ENCODE measurements at regions not wholly inside any gene's neighbourhood (a gene's known extent, or its start where the extent isn't known, plus 50 kb on each side); places are given as distances from the start of the nearest gene placed in this dataset.

- DNase-seq (ENCODE audit: low read depth in 2 of 2): no peak
Measured at GRCh38 chr15:25563596-25563995, 124.8 kb upstream of the UBE3A start.

GRCh38 chr15:25557926-25558325 lies 119.1 kb upstream of the UBE3A start:
- no peak for DNase-seq (ENCODE audit: low read depth in 2 of 2)

- no peak for DNase-seq (ENCODE audit: low read depth in 2 of 2)
Measured at GRCh38 chr15:25556136-25556535, 117.3 kb upstream of the UBE3A start.

- DNase-seq (ENCODE audit: low read depth in 2 of 2): no peak
Measured at GRCh38 chr15:25554640-25555039, 115.8 kb upstream of the UBE3A start.

GRCh38 chr15:25548600-25548999 lies 109.8 kb upstream of the UBE3A start:
- no peak for DNase-seq (ENCODE audit: low read depth in 2 of 2)

GRCh38 chr15:25545889-25546288 lies 107.1 kb upstream of the UBE3A start:
- no peak for DNase-seq (ENCODE audit: low read depth in 2 of 2)

- no peak for DNase-seq (ENCODE audit: low read depth in 2 of 2)
Measured at GRCh38 chr15:25545017-25545416, 106.2 kb upstream of the UBE3A start.

GRCh38 chr15:25544076-25544475 lies 105.3 kb upstream of the UBE3A start:
- DNase-seq (ENCODE audit: low read depth in 2 of 2): no peak

GRCh38 chr15:25543196-25543595 lies 104.4 kb upstream of the UBE3A start:
- no peak for DNase-seq (ENCODE audit: low read depth in 2 of 2)

- no peak for DNase-seq (ENCODE audit: low read depth in 2 of 2)
Measured at GRCh38 chr15:25541228-25541627, 102.4 kb upstream of the UBE3A start.

- DNase-seq (ENCODE audit: low read depth in 2 of 2): no peak
Measured at GRCh38 chr15:25536801-25537611, 98.2 kb upstream of the UBE3A start.

GRCh38 chr15:25535866-25536265 lies 97.0 kb upstream of the UBE3A start:
- no peak for DNase-seq (ENCODE audit: low read depth in 2 of 2)

GRCh38 chr15:25534293-25534692 lies 95.5 kb upstream of the UBE3A start:
- no peak for DNase-seq (ENCODE audit: low read depth in 2 of 2)

GRCh38 chr15:25532269-25533140 lies 93.7 kb upstream of the UBE3A start:
- no peak for DNase-seq (ENCODE audit: low read depth in 2 of 2)

GRCh38 chr15:25529774-25530173 lies 91.0 kb upstream of the UBE3A start:
- DNase-seq (ENCODE audit: low read depth in 2 of 2): no peak

GRCh38 chr15:25527118-25527517 lies 88.3 kb upstream of the UBE3A start:
- no peak for DNase-seq (ENCODE audit: low read depth in 2 of 2)

- DNase-seq (ENCODE audit: low read depth in 2 of 2): no peak
Measured at GRCh38 chr15:25525741-25526140, 86.9 kb upstream of the UBE3A start.

GRCh38 chr15:25515633-25516032 lies 76.8 kb upstream of the UBE3A start:
- DNase-seq (ENCODE audit: low read depth in 2 of 2): no peak

GRCh38 chr15:25514522-25514921 lies 75.7 kb upstream of the UBE3A start:
- DNase-seq (ENCODE audit: low read depth in 2 of 2): no peak

GRCh38 chr15:25512957-25513356 lies 74.1 kb upstream of the UBE3A start:
- no peak for DNase-seq (ENCODE audit: low read depth in 2 of 2)

GRCh38 chr15:25510146-25510545 lies 71.3 kb upstream of the UBE3A start:
- no peak for DNase-seq (ENCODE audit: low read depth in 2 of 2)

GRCh38 chr15:25509703-25510102 lies 70.9 kb upstream of the UBE3A start:
- DNase-seq (ENCODE audit: low read depth in 2 of 2): no peak
